Small intestine (tissue), 7 donors: ENCODE measurements at regions not wholly inside any gene's neighbourhood (a gene's known extent, or its start where the extent isn't known, plus 50 kb on each side); places are given as distances from the start of the nearest gene placed in this dataset.
"Not testable (repeated sequence)": the region's sequence is repeated elsewhere in the genome, so short reads cannot be mapped to it uniquely, and the experiment has no call there.

Source experiments
- DNase-seq, 2 donors: peaks; one replicate each; pipeline versions ENCODE4 v3.0.0 to v3.0.0-alpha.2; 2013
- FAIRE-seq: peaks from 2 replicates; lab custom pipeline; 2012; peaks lifted over from hg19 to GRCh38; lab: Jason Lieb, UNC
- H3K27ac ChIP-seq, 3 donors: one replicate each; pipeline ENCODE4 v1.5.1; 2013; ENCODE audit warnings: low read length in 2 of 3, mild to moderate bottlenecking in 2 of 3, control low read depth in 1 of 3, inconsistent platforms in 1 of 3, low read depth in 1 of 3, moderate library complexity in 1 of 3
- H3K27me3 ChIP-seq, 3 donors: one replicate each; pipeline ENCODE4 v1.6.1; 2013; ENCODE audit warnings: low read length in 3 of 3, inconsistent platforms in 1 of 3; ENCODE audit not compliant: control insufficient read depth in 3 of 3, insufficient read depth in 3 of 3
- H3K36me3 ChIP-seq, 3 donors: one replicate each; pipeline ENCODE4 v1.6.1; 2013; ENCODE audit warnings: low read length in 3 of 3, inconsistent platforms in 1 of 3, low read depth in 1 of 3, mild to moderate bottlenecking in 1 of 3, moderate library complexity in 1 of 3; ENCODE audit not compliant: control insufficient read depth in 3 of 3, insufficient read depth in 2 of 3
- H3K4me1 ChIP-seq, 3 donors: one replicate each; pipeline ENCODE4 v1.6.1; 2013; ENCODE audit warnings: low read length in 2 of 3, inconsistent platforms in 1 of 3, low read depth in 1 of 3, mild to moderate bottlenecking in 1 of 3, moderate library complexity in 1 of 3; ENCODE audit not compliant: control insufficient read depth in 3 of 3, insufficient read depth in 2 of 3
- H3K4me3 ChIP-seq, 3 donors: one replicate each; pipeline ENCODE4 v1.5.1; 2013; ENCODE audit warnings: low read length in 3 of 3, control low read depth in 1 of 3, inconsistent platforms in 1 of 3, low read depth in 1 of 3, mild to moderate bottlenecking in 1 of 3, moderate library complexity in 1 of 3
- H3K9me3 ChIP-seq, 2 donors: one replicate each; pipeline ENCODE4 v1.6.1; 2013; ENCODE audit warnings: low read depth in 1 of 2, low read length in 1 of 2; ENCODE audit not compliant: control insufficient read depth in 2 of 2, insufficient read depth in 1 of 2
- WGBS, 3 donors: extraction: QIAGEN DNeasy Blood & Tissue Kit; methylation state at CpG; one replicate each; pipeline ENCODE4 v1.1.7; 2013; 5-methylcytosine and 5-hydroxymethylcytosine counted together
- donor health status: healthy with polysubstance abuse.
- donor health status: control.
- donor health status: control.
- donor health status: Bipolar disorder and iron deficiency.
- donor health status: healthy.

DNA sequence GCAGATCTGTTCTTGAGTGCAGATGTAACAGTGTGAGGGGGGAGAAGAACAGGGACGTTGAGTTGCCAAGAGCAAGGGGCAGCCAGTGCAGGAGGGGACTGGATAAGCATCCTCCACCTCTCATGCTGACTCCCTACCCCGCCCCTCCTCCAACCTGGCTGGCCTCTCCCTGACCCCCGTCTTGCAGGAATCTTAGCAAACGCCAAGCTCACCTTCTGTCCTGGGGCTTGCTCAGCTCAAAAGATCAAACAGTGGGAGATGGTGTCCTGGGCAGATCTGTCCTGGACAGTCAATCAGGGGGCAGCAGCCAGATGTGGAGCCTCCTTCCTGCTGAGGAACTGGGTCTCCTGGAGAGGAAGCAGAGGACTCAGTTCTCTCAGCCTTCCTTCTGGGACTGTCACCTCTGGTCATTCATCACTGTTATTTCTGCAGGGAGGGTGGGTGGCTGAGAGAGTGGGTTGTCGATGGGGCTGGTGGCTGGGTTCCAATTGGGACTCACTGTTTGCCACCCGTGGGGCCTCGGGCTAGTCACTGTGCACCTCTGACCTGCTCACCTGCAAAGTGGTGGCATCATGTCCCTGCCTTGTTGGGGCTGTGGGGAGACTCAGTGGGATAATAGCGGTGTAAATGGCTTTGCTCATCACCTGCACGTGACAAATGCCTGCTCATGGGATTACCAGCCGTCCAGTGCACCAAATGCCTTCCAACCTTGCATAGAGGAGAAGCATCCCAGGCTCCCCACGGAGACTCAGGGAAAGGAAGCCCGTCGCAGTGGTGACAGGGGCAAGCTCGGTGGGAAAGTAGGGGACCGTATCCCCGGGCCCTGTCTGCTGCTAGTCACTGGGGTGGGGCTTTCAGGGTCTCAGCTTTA lies 154.4 kb downstream of the PTPRU start:
- 29 to 45% (median 30%) methylated on average over 16 of the region's 16 CpGs for whole genome bisulfite sequencing, 3 donors
- Histone ChIP-seq H3K27ac (no peak overlapping the region), H3K36me3 (no peaks in the 10 kb centered on the region), H3K9me3 (no peaks in the 10 kb centered on the region), H3K4me1 (no peaks in the 10 kb centered on the region), H3K27me3 (peaks cover 0 to 13% (median 5%) of the 10 kb centered on the region in 3 donors), H3K4me3 (no peak overlapping the region)
- no peak for DNase-seq
- no peak for FAIRE-seq

DNA sequence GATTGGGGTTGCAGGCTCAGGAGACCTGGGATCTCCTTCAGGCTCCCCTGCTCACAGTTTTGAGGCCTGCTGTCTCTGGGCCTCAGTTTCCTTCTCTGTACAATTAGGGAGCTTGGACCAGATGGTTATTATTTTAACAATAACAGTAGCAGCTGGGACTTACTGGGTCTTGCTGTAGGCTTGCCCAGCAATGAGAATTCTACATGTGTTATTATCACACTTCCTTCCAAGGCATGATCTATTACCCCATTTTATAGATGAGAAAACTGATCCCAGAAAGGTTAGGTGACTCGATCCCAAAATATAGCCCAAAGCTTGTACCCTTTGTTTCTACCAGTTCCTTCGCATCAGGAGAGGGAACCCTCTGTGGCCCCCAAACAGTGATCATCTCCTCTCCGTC lies 153.8 kb downstream of the PTPRU start:
- H3K9me3 ChIP-seq: no peaks in the 10 kb centered on the region
- H3K36me3 ChIP-seq: no peaks in the 10 kb centered on the region
- DNase-seq (no peak), FAIRE-seq (no peak)
- H3K27me3 ChIP-seq: peaks cover 0 to 13% (median 5%) of the 10 kb centered on the region in 3 donors
- no peak overlapping the region for H3K4me3 ChIP-seq
- H3K27ac ChIP-seq: no peak overlapping the region
- no peaks in the 10 kb centered on the region for H3K4me1 ChIP-seq
- 53 to 72% (median 65%) methylated on average over 3 of the region's 3 CpGs for WGBS, 3 donors

- DNase-seq (no peak), FAIRE-seq (no peak)
- no peaks in the 10 kb centered on the region for H3K4me1 ChIP-seq
- peaks cover 0 to 13% (median 5%) of the 10 kb centered on the region in 3 donors for H3K27me3 ChIP-seq
- H3K9me3 ChIP-seq: no peaks in the 10 kb centered on the region
- no peak overlapping the region for H3K4me3 ChIP-seq
- no peaks in the 10 kb centered on the region for H3K36me3 ChIP-seq
- WGBS, 3 donors: 44 to 60% (median 47%) methylated on average over 2 of the region's 2 CpGs
- no peak overlapping the region for H3K27ac ChIP-seq
Measured at GRCh38 chr1:29389533-29390041, 153.3 kb downstream of the PTPRU start.

DNA sequence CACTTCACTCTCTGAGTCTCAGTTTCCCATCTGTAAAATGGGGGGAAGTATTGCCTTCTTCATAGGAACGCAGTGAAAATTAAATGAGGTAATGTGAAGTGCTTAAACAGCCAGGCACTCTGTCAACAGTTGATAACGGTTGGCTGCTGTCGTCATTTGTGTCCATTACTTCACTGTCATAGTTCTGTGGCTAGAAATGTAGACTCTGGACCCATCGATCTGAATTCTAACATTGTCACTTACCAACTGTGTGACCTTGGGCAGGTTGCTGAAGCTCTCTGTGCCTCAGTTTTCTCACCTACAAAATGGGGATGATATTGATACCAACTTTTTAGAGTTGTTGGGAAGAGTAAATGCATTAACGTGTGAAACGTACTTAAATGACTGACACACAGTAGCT lies 152.6 kb downstream of the PTPRU start:
- Histone ChIP-seq H3K27ac (no peak overlapping the region), H3K9me3 (no peaks in the 10 kb centered on the region), H3K36me3 (no peaks in the 10 kb centered on the region), H3K27me3 (peaks cover 0 to 13% (median 5%) of the 10 kb centered on the region in 3 donors), H3K4me3 (no peak overlapping the region), H3K4me1 (no peaks in the 10 kb centered on the region)
- 62 to 78% (median 67%) methylated on average over 6 of the region's 6 CpGs for WGBS, 3 donors
- no peak for DNase-seq
- no peak for FAIRE-seq

- DNase-seq (no peak), FAIRE-seq (no peak)
- Histone ChIP-seq H3K9me3 (no peaks in the 10 kb centered on the region), H3K4me1 (no peaks in the 10 kb centered on the region), H3K36me3 (no peaks in the 10 kb centered on the region), H3K27me3 (peaks cover 0 to 13% (median 5%) of the 10 kb centered on the region in 3 donors), H3K27ac (no peak overlapping the region), H3K4me3 (no peak overlapping the region)
- WGBS, 3 donors: 82 to 87% (median 82%) methylated on average over 2 of the region's 2 CpGs
Measured at GRCh38 chr1:29388170-29388569, 151.8 kb downstream of the PTPRU start.

DNA sequence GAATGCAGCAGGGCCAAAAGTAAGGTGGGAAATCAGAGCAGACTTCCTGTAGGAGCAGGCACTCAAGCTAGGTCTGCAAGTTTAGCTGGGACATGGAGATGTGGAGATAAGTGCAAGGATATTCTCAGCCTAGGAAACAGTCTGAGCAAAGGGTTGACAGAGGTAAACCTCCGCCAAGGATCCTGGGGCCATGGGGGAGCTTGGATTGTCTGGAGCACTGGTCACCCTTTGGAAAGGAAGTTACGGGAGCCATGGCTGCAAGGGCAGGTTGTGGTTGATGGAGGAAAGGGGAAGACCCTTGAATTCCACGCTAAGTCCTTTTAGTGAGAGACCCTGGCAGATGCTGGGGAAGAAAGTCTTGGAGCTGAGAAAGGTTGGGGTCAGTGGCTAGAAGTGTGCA lies 150.9 kb downstream of the PTPRU start:
- 62 to 73% (median 64%) methylated on average over 3 of the region's 3 CpGs for WGBS, 3 donors
- H3K4me3 ChIP-seq: no peak overlapping the region
- no peaks in the 10 kb centered on the region for H3K36me3 ChIP-seq
- H3K4me1 ChIP-seq: no peaks in the 10 kb centered on the region
- FAIRE-seq: no peak
- H3K27ac ChIP-seq: no peak overlapping the region
- peaks cover 0 to 13% (median 5%) of the 10 kb centered on the region in 3 donors for H3K27me3 ChIP-seq
- no peak for DNase-seq
- no peaks in the 10 kb centered on the region for H3K9me3 ChIP-seq

- H3K27me3 ChIP-seq: peaks cover 0 to 13% (median 5%) of the 10 kb centered on the region in 3 donors
- H3K4me3 ChIP-seq, H3K27ac ChIP-seq, H3K36me3 ChIP-seq, DNase-seq, H3K4me1 ChIP-seq, FAIRE-seq, H3K9me3 ChIP-seq: not testable (repeated sequence)
- 90 to 96% (median 90%) methylated on average over 1 of the region's 1 CpG for WGBS, 3 donors
Measured at GRCh38 chr1:29386453-29386852, 150.1 kb downstream of the PTPRU start.

GRCh38 chr1:29385966-29386365 lies 149.6 kb downstream of the PTPRU start:
- Histone ChIP-seq H3K4me1 (no peaks in the 10 kb centered on the region), H3K27ac (no peak overlapping the region), H3K9me3 (no peaks in the 10 kb centered on the region), H3K27me3 (peaks cover 0 to 12% (median 5%) of the 10 kb centered on the region in 3 donors), H3K36me3 (no peaks in the 10 kb centered on the region), H3K4me3 (no peak overlapping the region)
- FAIRE-seq (no peak), DNase-seq (no peak)
- WGBS, 3 donors: 30 to 50% (median 45%) methylated on average over 5 of the region's 5 CpGs
